Stimulated activated naive CD8-positive, alpha-beta T cell treated with anti-CD3 and anti-CD28 coated beads, Interleukin-15, amount 100 ng/mL, for 72 hours (primary cell): ENCODE measurements at regions not wholly inside any gene's neighbourhood (a gene's known extent, or its start where the extent isn't known, plus 50 kb on each side); places are given as distances from the start of the nearest gene placed in this dataset.

Experiments
- ATAC-seq: fragments of 150-1000 bp; cut with Tn5 transposase; 2 replicates; pipeline ENCODE4 v1.10.0; 2021; ENCODE audit warnings: mild to moderate bottlenecking, moderate library complexity
- DNase-seq, 2 donors: peaks; one replicate each; pipeline ENCODE4 v3.0.0; 2021 to 2022
- H3K27ac Mint-ChIP-seq, 2 donors: one replicate each; pipeline ENCODE4 v1.8.0; 2022; ENCODE audit warnings: mild to moderate bottlenecking in 2 of 2, mixed read lengths in 2 of 2, moderate library complexity in 2 of 2
- H3K27me3 Mint-ChIP-seq: one replicate; pipeline ENCODE4 v1.8.0; 2022; ENCODE audit warnings: mixed read lengths
- H3K4me1 Mint-ChIP-seq: one replicate; pipeline ENCODE4 v1.8.0; 2022; ENCODE audit warnings: mild to moderate bottlenecking, mixed read lengths
- H3K4me3 Mint-ChIP-seq, 2 donors: one replicate each; pipeline ENCODE4 v1.8.0; 2022; ENCODE audit warnings: mild to moderate bottlenecking in 2 of 2, mixed read lengths in 2 of 2, moderate library complexity in 1 of 2
- H3K9me3 Mint-ChIP-seq, 2 donors: one replicate each; pipeline ENCODE4 v1.8.0; 2022; ENCODE audit warnings: mixed read lengths in 2 of 2

DNA sequence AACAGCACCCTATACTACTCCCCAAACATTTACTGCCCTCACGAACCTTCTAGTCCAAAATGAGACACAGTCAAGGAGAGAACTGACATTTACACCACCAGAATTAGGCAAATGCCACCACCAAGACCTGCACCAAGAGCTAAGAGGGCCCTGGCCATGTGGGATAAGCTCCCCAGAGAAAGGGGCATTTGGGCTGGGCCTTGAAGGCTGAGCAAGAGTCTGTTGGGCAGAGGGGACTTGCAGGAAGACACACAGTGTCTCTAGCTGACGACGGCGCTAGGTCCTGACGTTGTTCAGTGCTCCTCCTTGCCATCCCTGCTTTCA is 326.4 kb upstream of the ZMIZ1 start:
- peaks cover 27% of the 10 kb centered on the region for H3K4me1 Mint-ChIP-seq
- H3K9me3 Mint-ChIP-seq = no peaks in the 10 kb centered on the region
- peak overlapping the region in 1 of 2 donors; percentile 73 for H3K27ac Mint-ChIP-seq
- no peaks in the 10 kb centered on the region for H3K27me3 Mint-ChIP-seq
- no peak for ATAC-seq
- no peak overlapping the region for H3K4me3 Mint-ChIP-seq
- DNase-seq = no peak

DNA sequence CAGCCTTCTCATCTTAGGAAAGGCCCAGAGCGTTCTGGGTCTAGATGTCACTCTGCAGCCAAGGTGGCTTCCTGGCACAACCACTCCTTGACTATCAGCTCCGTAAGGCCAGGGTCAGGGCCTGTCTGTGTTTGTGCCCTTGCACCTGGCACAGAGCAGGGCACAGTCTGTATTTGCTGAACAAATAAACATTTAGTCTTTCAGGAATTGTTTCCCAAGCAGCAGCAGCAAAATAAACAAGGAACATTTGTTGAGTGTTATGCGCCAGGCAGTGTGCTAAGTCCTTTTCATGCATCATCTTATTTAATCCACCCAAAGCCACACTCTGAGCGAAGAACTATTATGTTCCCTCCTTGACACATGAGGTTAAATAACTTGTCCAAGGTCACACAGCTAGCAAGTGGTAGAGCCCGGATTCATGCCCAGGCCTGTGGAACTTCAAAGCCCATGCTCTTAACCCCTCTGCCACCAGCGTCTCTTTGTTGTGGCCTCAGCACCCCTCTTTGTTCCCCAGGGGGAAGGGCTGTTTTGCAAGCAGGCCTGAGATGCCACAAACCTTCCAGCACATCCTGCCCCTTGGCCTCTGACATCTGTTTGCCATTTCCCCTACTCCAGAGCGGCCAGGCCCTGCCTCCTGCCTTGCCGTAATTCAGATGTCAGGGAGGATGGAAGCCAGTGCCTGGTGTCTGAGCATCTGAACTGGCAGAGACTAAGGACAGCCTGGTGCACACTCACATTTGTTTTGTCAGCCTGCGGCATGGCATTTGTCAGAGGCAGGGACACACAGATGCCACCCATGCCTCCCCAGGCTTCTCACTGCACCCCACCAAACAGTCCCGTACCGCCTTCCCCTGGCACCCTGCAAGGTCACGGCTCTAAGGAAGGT is 325.8 kb upstream of the ZMIZ1 start:
- peak in 1 of 2 donors; percentile 41 for DNase-seq
- Mint-ChIP-seq H3K27ac (peak overlapping the region; percentile 64 to 83), H3K4me3 (no peak overlapping the region)

DNA sequence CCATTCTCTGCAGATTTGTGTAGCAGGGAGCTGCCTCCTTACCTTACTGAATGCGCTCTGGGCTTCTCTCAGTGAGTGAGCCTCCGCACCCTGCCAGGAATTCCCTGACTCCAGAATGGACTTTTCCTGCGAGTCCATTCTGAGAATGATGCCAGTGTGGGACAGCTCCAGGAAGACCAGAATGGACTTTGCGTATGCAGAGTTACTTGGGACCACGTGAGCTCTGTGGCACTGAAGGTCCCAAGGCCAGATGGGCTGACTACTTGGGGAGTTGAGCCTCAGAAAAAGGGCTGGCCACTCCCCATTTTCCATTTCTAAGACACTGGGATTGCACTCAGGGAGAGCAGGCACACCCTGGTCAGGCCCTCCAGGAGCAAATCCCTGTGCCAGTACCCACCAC is 324.7 kb upstream of the ZMIZ1 start:
- no peak overlapping the region for H3K4me3 Mint-ChIP-seq
- DNase-seq (no peak), ATAC-seq (no peak)
- H3K27ac Mint-ChIP-seq = no peak overlapping the region
- peaks cover 32% of the 10 kb centered on the region for H3K4me1 Mint-ChIP-seq
- H3K9me3 Mint-ChIP-seq = peaks cover 6 to 7% of the 10 kb centered on the region in 2 donors
- H3K27me3 Mint-ChIP-seq = no peaks in the 10 kb centered on the region

More for the DNA sequence above, 325.8 kb upstream of the ZMIZ1 start:
- no peaks in the 10 kb centered on the region for H3K9me3 Mint-ChIP-seq
- H3K27me3 Mint-ChIP-seq = no peaks in the 10 kb centered on the region
- ATAC-seq = peak; percentile 76
- peaks cover 27% of the 10 kb centered on the region for H3K4me1 Mint-ChIP-seq

DNA sequence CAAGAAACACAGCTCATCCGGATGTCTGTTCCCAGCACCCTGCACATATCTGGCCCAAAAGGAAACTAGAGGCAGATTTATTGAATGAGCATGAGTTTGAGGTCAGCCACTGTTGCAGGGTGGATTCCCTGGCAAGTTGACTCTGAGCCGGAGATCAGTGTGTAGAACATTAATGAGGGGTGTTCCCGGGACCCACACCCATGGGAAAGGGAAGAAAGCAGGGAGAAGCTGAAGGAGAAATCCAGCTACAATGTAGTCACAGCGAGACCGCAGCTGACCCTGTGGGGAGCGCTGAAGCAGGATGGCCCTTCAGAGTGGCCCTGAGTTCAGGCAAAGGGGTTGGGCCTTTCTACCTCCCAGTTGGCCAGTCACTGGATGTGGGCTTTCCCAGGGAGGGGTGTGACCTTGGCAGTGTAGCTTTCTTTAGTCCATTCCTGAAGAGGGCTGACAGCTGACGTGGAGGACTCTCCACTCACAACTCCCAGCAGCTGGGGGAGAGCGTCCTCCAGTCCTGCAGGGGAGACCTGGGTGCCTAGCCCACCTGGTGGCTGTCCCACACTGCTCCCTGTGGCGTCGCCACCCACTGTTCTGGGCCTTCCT is 324.2 kb upstream of the ZMIZ1 start:
- ATAC-seq (no peak), DNase-seq (no peak)
- no peak overlapping the region for H3K4me3 Mint-ChIP-seq
- H3K4me1 Mint-ChIP-seq = peaks cover 36% of the 10 kb centered on the region
- no peak overlapping the region for H3K27ac Mint-ChIP-seq
- no peaks in the 10 kb centered on the region for H3K27me3 Mint-ChIP-seq
- H3K9me3 Mint-ChIP-seq = peaks cover 9% of the 10 kb centered on the region in 2 donors

DNA sequence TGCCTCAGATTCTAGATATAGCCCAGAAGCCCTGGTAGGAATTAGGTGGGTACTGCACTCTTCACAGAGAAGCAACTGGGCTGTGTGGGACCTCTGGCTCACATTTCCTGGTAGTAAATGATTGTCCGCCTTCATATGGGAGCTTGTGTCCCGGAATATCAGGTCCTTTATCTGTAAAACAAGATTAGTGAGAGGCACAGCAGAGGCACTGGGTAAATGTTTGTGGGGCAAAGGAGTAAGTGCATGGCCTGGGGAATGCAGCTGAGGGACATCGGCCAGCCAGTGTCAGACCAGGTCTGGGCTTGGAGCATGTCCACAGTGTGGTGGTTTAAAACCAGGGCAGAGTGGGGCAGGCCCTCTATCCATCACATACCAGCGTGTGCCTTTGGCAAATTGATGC is 323.3 kb upstream of the ZMIZ1 start:
- H3K4me3 Mint-ChIP-seq = no peak overlapping the region
- peaks cover 9% of the 10 kb centered on the region in 2 donors for H3K9me3 Mint-ChIP-seq
- no peak overlapping the region for H3K27ac Mint-ChIP-seq
- DNase-seq (no peak), ATAC-seq (no peak)
- H3K4me1 Mint-ChIP-seq = peaks cover 36% of the 10 kb centered on the region
- no peaks in the 10 kb centered on the region for H3K27me3 Mint-ChIP-seq

DNA sequence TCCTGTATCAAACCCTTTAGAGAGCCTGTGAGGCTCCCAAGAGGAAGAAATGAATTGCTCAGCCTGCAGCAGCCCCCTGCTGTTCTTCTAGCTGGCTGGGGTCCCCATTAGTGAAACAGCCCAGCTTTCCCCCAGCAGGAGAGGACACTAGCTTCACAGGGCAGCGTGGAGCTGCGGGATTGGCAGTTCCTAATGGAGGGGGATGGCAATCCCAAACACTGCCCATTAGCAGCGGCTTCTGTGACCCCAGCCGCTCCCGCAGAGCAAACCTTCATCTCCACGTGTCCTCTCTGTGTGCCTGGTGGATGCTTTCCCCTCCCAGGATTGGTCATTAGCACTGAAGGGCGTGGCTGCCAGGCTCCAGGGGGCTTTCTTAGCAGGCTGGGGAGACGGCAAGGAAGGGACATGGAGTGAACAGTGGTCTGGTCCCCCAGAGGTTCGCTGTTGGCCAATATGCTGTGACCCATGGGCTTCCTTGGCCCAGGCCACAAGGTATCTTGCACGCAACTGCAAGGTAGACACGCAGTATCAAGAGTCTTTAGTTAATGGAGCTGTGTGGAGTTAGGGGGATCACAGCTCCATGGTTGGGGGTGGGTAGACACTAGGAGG is 322.5 kb upstream of the ZMIZ1 start:
- ATAC-seq (no peak), DNase-seq (no peak)
- Mint-ChIP-seq H3K27ac (peak overlapping the region in 1 of 2 donors; percentile 3), H3K4me1 (peaks cover 35% of the 10 kb centered on the region), H3K27me3 (peaks cover under 1% of the 10 kb centered on the region), H3K9me3 (peaks cover 9% of the 10 kb centered on the region in 2 donors), H3K4me3 (no peak overlapping the region)

DNA sequence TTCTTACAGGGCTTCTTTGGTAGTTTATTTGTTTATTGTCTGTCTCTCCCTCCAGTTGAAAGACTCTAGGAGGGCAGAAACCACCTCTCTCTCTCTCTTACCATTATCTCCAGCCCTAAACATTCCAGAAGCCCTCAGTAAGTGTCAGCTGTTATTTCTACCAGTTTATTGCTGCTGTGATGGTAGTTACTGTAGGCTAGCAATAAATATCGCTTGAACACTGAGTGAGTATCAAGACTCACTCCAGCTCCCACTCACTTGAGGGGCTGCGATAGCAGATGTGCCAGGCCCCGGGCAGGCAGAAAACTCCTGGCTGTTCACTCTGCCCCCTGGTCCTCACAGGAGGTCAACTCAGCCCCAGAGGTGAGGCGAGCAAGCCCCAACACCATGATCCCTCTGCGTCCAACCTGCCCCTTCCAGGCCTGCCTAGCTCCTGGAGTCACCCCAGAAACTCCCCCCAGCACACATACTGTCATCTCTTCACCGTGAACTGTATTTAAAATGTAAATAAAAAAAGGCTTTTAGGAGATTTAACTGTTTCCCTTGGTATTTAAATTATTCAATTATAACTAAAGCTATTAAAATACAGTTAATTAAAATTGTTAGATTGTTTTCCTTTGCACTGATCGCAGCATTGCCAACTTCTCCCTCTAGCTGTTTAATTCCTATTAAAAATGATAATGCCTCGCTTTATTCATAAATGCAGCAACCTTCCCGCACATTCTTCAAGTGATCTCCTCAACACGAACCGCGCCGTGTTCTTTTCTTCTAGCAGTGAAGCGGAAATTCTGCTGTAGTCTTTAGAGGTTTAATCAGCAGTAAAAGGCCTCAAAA is 321.1 kb upstream of the ZMIZ1 start:
- H3K27ac Mint-ChIP-seq = peak overlapping the region in 1 of 2 donors; percentile 68
- H3K4me3 Mint-ChIP-seq = no peak overlapping the region
- peaks cover 9% of the 10 kb centered on the region in 2 donors for H3K9me3 Mint-ChIP-seq
- peaks cover 14% of the 10 kb centered on the region for H3K27me3 Mint-ChIP-seq
- DNase-seq (no peak), ATAC-seq (no peak)
- peaks cover 22% of the 10 kb centered on the region for H3K4me1 Mint-ChIP-seq

DNA sequence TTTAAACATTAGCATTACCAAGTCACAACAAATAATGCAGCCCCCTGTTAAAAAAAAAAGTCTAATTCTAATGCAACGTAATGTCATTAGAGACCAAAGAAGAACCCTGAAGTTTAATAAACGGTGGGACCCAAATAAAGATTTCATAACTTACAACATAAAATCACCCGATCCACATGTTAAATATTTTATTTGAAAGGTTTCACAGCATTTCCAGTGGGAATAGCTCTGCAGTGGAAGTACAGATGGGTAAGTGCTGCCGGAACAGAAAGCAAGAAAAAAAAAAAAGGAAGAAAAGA is 320.6 kb upstream of the ZMIZ1 start:
- no peak for DNase-seq
- Mint-ChIP-seq H3K27me3 (peaks cover 20% of the 10 kb centered on the region), H3K4me3 (no peak overlapping the region), H3K9me3 (peaks cover 9% of the 10 kb centered on the region in 2 donors), H3K27ac (no peak overlapping the region), H3K4me1 (peaks cover 16% of the 10 kb centered on the region)
- no peak for ATAC-seq

DNA sequence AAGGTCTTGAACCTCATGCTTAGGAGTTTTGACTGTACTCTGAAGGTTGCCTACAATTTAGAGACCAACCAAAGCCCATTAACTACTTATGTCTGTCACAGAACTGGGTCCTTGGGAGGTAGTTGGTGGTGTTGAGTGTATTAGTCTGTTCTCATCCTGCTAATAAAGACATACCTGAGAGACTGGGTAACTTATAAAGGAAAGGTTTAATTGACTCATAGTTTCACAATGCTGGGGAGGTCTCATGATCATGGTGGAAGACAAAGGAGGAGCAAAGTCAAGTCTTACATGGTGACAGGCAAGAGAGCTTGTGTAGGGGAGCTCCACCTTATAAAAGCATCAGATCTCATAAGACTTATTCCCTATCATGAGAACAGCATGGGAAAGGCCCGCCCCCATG is 319.6 kb upstream of the ZMIZ1 start:
- DNase-seq (no peak), ATAC-seq (peak; percentile 31)
- peaks cover 10% of the 10 kb centered on the region for H3K4me1 Mint-ChIP-seq
- H3K9me3 Mint-ChIP-seq = peaks cover 9% of the 10 kb centered on the region in 2 donors
- no peak overlapping the region for H3K4me3 Mint-ChIP-seq
- no peak overlapping the region for H3K27ac Mint-ChIP-seq
- H3K27me3 Mint-ChIP-seq = peaks cover 30% of the 10 kb centered on the region

DNA sequence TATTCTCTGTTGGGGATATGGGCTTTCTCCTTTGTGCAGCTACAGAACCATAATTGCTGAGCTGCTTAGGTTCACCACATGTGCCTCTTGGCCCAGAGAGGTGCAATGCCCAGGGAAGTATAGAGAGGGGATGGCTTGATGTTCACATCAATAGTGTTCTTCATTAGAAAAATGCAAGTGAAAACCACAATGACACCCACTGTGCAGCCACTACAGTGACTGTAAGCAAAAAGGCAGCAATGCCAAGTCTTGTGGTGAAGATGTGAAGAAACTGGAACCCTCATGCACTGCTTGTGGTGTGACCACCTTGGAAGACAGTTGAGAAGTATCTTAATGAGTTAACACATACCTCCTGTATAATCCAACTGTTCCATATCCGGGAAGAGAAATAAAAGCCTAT is 318.9 kb upstream of the ZMIZ1 start:
- Mint-ChIP-seq H3K4me3 (no peak overlapping the region), H3K27ac (no peak overlapping the region), H3K4me1 (peaks cover 10% of the 10 kb centered on the region), H3K27me3 (peaks cover 34% of the 10 kb centered on the region), H3K9me3 (peaks cover 9% of the 10 kb centered on the region in 2 donors)
- ATAC-seq = peak; percentile 81
- DNase-seq = peak in 1 of 2 donors; percentile 47

DNA sequence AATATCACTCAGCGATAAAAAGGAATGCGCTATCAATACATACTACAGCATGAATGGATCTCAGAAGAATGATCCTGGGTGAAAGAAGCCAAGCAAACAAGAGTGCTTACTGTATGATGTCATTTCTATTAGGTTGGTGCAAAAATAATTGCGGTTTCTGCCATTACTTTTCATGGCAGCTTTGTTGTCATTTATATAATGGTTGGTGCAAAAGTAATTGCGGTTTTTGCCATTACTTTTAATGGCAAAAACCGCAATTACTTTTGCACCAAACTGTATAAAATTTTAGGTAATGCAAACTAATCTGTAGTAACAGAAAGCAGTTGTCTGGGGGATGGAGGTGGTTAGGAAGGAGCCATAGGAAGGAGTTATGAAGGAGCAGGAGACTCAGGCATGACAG is 318.3 kb upstream of the ZMIZ1 start:
- H3K27me3 Mint-ChIP-seq = peaks cover 34% of the 10 kb centered on the region
- no peak overlapping the region for H3K27ac Mint-ChIP-seq
- H3K4me3 Mint-ChIP-seq = no peak overlapping the region
- peaks cover 10% of the 10 kb centered on the region for H3K4me1 Mint-ChIP-seq
- peaks cover 9% of the 10 kb centered on the region in 2 donors for H3K9me3 Mint-ChIP-seq
- DNase-seq (no peak), ATAC-seq (no peak)

DNA sequence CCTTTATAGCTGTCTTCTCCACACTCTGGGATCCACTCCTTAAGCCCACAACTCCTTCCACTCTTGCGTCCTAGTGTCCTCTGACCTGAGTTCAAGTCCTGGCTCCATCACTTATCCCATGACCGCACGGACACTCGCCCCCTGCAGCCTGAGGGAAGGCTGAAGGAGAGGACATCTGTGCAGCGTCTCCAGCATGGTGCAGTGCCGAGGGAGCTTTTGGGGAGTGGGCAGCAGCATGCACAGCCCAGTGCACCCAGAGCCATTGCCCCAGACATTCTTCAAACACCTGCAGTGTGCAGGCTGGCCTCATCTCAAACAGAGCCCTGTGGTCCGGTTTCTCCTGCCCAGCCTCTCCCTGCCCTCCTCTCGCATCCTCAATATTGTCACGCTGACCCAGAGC is 317.1 kb upstream of the ZMIZ1 start:
- peaks cover 16% of the 10 kb centered on the region for H3K4me1 Mint-ChIP-seq
- ATAC-seq (no peak), DNase-seq (no peak)
- H3K27ac Mint-ChIP-seq = no peak overlapping the region
- H3K4me3 Mint-ChIP-seq = no peak overlapping the region
- peaks cover 9% of the 10 kb centered on the region in 2 donors for H3K9me3 Mint-ChIP-seq
- H3K27me3 Mint-ChIP-seq = peaks cover 34% of the 10 kb centered on the region

DNA sequence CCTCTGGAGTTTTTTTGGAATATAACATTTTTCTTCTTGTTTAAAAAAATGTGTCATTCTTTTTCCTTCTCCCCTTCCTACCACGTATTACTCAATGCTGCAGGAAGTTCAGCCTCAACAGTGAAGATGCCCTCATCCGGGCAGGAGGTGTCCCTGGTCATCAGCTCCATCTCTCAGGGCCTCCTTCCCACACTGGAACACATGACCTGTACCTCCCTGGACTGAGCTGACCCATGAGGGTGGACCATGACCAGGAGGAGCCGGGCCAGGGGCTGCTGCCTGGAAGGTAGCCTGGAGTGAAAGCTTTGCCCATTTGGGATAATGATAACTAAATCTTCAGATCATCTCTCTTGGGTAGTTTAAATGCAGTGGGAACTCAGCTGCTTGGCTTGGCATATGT is 316.5 kb upstream of the ZMIZ1 start:
- no peak overlapping the region for H3K4me3 Mint-ChIP-seq
- no peak for DNase-seq

DNA sequence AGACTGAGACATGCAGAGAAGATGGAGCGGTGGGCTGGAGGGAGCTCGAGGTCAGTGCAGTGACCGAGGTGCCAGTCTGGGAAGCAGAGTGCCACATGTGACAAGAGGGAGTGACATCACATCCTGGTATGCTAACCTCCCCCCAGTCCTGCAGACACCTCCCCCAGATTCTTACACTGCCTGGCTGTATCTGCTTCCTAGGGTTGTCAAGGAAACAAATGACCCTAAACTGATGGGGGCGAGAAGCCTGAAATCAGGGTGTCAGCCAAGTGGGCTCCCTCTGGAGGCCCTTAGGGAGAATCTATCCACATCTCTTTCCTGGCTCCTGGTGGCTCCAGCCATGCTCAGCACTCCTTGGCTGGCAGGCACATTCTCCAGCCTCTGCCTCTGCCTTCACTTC is 316.1 kb upstream of the ZMIZ1 start:
- Mint-ChIP-seq H3K27ac (no peak overlapping the region), H3K4me3 (no peak overlapping the region), H3K27me3 (peaks cover 34% of the 10 kb centered on the region), H3K9me3 (peaks cover 9% of the 10 kb centered on the region in 2 donors), H3K4me1 (peaks cover 22% of the 10 kb centered on the region)
- DNase-seq (no peak), ATAC-seq (no peak)

More for the DNA sequence above, 316.5 kb upstream of the ZMIZ1 start:
- Mint-ChIP-seq H3K9me3 (peaks cover 9% of the 10 kb centered on the region in 2 donors), H3K4me1 (peaks cover 21% of the 10 kb centered on the region), H3K27ac (no peak overlapping the region), H3K27me3 (peaks cover 34% of the 10 kb centered on the region)
- no peak for ATAC-seq

DNA sequence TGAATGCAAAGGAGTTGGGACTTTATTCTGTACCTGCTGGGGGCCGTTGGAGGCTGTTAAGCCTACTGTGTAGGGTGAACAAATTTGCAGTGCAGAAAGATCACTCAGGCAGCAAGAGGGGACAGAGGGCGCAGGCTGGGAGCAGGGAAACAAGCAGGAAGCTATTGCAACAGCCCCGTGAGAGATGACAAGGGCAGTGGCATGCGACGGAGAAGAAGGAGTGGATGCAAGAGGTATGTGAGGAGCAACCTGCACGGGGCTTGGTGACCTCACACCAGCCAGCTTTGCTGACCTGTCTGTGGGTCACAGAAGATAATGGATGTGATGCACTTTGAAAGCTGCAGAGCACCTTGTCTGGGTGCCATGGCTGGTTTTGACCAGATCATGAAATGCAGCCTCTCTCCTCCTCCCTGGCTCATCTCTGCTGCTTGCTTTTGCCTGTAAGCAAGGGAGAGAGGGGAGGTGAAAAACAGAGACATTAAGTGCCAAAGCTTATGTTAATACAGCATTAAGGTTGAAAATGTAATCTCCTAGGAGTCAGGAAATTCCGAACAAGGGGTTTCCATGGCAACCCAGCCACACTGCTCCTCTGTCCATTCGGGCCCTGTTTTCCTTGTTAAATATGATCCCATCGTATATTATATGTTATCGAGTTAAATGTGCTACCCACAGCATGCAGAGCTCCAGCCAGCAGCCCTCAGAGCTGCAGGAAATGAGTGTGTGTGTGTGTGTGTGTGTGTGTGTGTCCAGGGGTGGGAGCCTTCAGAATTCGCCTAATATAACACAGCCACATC is 314.3 kb upstream of the ZMIZ1 start:
- H3K9me3 Mint-ChIP-seq = no peaks in the 10 kb centered on the region
- H3K4me3 Mint-ChIP-seq = no peak overlapping the region
- H3K4me1 Mint-ChIP-seq = peaks cover 13% of the 10 kb centered on the region
- peaks cover 34% of the 10 kb centered on the region for H3K27me3 Mint-ChIP-seq
- H3K27ac Mint-ChIP-seq = peak overlapping the region in 1 of 2 donors; percentile 63
- ATAC-seq (no peak), DNase-seq (no peak)
